ENCODE measurements at regions not wholly inside any gene's neighbourhood (a gene's known extent, or its start where the extent isn't known, plus 50 kb on each side); places are given as distances from the start of the nearest gene placed in this dataset.

DNA sequence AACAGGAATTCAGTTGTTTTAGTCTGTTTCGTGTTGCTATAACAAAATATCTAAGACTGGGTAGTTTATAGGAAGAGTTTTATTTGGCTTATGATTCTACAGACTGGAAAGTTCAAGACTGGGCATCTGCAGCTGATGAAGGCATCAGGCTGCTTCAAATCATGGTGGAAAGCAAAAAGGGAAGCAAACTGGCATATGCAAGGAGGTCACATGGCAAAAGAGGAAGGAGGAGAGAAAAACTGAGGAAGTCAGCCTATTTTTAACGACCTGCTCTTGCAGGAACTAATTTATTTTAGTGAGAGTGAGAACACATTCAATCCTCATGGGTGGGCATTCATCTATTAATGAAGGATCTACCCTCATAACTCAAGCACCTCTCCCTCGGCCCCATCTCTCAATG is 363.1 kb upstream of the HS3ST1 start:
- H3K4me2 ChIP-seq: no peak overlapping the region
- ATAC-seq: no peak
- ChIA-PET POLR2A (no interaction called here), CTCF (no interaction called here)
- 12% methylated on average over 3 of the region's 3 CpGs for WGBS (ENCODE audit: missing lambda C conversion rate)
- DNase-seq (ENCODE audit: low read depth in 1 of 2, low spot score in 1 of 2): no peak
- no peaks in the 10 kb centered on the region for H3K4me1 ChIP-seq
- H3K27ac ChIP-seq: no peak overlapping the region
- TF ChIP-seq, protein P1, sequence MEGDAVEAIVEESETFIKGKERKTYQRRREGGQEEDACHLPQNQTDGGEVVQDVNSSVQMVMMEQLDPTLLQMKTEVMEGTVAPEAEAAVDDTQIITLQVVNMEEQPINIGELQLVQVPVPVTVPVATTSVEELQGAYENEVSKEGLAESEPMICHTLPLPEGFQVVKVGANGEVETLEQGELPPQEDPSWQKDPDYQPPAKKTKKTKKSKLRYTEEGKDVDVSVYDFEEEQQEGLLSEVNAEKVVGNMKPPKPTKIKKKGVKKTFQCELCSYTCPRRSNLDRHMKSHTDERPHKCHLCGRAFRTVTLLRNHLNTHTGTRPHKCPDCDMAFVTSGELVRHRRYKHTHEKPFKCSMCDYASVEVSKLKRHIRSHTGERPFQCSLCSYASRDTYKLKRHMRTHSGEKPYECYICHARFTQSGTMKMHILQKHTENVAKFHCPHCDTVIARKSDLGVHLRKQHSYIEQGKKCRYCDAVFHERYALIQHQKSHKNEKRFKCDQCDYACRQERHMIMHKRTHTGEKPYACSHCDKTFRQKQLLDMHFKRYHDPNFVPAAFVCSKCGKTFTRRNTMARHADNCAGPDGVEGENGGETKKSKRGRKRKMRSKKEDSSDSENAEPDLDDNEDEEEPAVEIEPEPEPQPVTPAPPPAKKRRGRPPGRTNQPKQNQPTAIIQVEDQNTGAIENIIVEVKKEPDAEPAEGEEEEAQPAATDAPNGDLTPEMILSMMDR (IDR thresholded peaks at IDR 0.05): no peak
- TF ChIP-seq ZSCAN20 (CRISPR knock-in tag; IDR thresholded peaks at IDR 0.05) (no peak), RCOR1 (IDR thresholded peaks at IDR 0.05; ENCODE audit: low read depth, low read length) (no peak), RNF2 (IDR thresholded peaks at IDR 0.05; ENCODE audit: borderline replicate concordance, low read depth) (no peak), SREBF2 (IDR thresholded peaks at IDR 0.05) (no peak), FOSB (CRISPR knock-in tag; IDR thresholded peaks at IDR 0.05) (no peak), CEBPB (IDR thresholded peaks at IDR 0.05) (no peak)
- TF ChIP-seq, protein P2, sequence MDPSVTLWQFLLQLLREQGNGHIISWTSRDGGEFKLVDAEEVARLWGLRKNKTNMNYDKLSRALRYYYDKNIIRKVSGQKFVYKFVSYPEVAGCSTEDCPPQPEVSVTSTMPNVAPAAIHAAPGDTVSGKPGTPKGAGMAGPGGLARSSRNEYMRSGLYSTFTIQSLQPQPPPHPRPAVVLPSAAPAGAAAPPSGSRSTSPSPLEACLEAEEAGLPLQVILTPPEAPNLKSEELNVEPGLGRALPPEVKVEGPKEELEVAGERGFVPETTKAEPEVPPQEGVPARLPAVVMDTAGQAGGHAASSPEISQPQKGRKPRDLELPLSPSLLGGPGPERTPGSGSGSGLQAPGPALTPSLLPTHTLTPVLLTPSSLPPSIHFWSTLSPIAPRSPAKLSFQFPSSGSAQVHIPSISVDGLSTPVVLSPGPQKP (IDR thresholded peaks at IDR 0.05; ENCODE audit: low read depth, low read length): no peak
- TF ChIP-seq, protein P3, sequence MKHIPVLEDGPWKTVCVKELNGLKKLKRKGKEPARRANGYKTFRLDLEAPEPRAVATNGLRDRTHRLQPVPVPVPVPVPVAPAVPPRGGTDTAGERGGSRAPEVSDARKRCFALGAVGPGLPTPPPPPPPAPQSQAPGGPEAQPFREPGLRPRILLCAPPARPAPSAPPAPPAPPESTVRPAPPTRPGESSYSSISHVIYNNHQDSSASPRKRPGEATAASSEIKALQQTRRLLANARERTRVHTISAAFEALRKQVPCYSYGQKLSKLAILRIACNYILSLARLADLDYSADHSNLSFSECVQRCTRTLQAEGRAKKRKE (CRISPR knock-in tag; IDR thresholded peaks at IDR 0.05; ENCODE audit: low read depth): no peak
- no peaks in the 10 kb centered on the region for H3K9me3 ChIP-seq
- no peak for FAIRE-seq
- no peak overlapping the region for H3K4me3 ChIP-seq

DNA sequence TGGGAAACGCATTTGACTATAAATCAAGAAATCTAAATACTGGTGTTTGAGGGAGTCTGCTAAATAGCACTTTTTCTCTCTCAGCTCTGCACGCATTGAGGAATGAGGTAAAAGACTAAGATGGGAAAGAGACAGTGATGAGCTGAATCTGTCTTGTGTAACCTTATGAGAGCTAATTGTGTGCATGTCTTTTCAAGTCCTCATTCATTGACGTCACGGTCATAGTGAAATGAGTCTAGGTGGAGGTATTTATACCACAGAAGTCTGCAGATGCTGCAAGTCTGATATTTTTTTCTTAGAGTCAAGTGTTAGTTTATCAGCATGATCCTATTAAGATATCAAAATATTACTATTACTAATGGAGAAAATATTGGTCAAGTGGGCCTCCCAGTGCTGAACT is 361.5 kb upstream of the HS3ST1 start:
- no peak for DNase-seq (ENCODE audit: low read depth in 1 of 2, low spot score in 1 of 2)
- ChIA-PET CTCF (no interaction called here), POLR2A (no interaction called here)
- TF ChIP-seq JUNB (IDR thresholded peaks at IDR 0.05): no peak
- no peak for TF ChIP-seq CBX8 (IDR thresholded peaks at IDR 0.05)
- TF ChIP-seq CEBPB (IDR thresholded peaks at IDR 0.05): no peak
- no peak for TF ChIP-seq JUN (IDR thresholded peaks at IDR 0.05)
- TF ChIP-seq MAZ (IDR thresholded peaks at IDR 0.05; ENCODE audit: borderline replicate concordance, low read depth, low read length): no peak
- TF ChIP-seq BHLHE40 (IDR thresholded peaks at IDR 0.05; ENCODE audit: low read depth, low read length): no peak
- TF ChIP-seq EHMT2 (IDR thresholded peaks at IDR 0.05; ENCODE audit: low read depth): no peak
- Histone ChIP-seq H3K9me3 (no peaks in the 10 kb centered on the region), H3K4me1 (no peaks in the 10 kb centered on the region), H3K27ac (no peak overlapping the region), H3K4me3 (no peak overlapping the region), H3K4me2 (no peak overlapping the region)
- ATAC-seq: no peak
- FAIRE-seq: no peak
- 64% methylated on average over 4 of the region's 4 CpGs for WGBS (ENCODE audit: missing lambda C conversion rate)

DNA sequence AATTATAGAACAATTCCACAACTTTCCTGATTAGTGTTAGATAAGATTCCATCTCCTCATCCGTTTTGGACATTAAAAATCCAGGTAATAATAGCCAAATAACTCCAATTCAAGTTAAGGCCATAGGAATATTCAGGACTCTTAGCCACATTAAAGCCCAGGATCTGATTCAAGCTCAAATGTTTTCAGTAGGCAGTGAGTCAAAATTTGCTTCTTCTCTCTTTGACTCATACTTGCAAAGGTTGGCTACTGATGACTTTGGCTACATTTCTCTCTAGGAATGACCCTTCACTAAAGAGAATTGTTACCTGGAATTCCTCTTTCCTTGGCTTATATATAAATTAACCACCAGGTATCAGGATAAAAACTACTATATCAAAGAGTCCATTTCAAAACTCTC is 354.9 kb upstream of the HS3ST1 start:
- ChIA-PET CTCF (no interaction called here), POLR2A (no interaction called here)
- ATAC-seq (no peak), FAIRE-seq (no peak), DNase-seq (ENCODE audit: low read depth in 1 of 2, low spot score in 1 of 2) (no peak)
- TF ChIP-seq JUNB (IDR thresholded peaks at IDR 0.05) (no peak), MYC (IDR thresholded peaks at IDR 0.05; ENCODE audit: borderline replicate concordance, low read length) (no peak), ZNF302 (CRISPR knock-in tag; IDR thresholded peaks at IDR 0.05) (no peak), KDM1A (IDR thresholded peaks at IDR 0.05; ENCODE audit: low read depth) (no peak), NPAS2 (CRISPR knock-in tag; IDR thresholded peaks at IDR 0.05; ENCODE audit: borderline replicate concordance) (no peak), CBX2 (IDR thresholded peaks at IDR 0.05; ENCODE audit: borderline replicate concordance, low read depth) (no peak)
- TF ChIP-seq, protein P4, sequence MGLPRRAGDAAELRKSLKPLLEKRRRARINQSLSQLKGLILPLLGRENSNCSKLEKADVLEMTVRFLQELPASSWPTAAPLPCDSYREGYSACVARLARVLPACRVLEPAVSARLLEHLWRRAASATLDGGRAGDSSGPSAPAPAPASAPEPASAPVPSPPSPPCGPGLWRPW (IDR thresholded peaks at IDR 0.05): no peak
- TF ChIP-seq, protein P5, sequence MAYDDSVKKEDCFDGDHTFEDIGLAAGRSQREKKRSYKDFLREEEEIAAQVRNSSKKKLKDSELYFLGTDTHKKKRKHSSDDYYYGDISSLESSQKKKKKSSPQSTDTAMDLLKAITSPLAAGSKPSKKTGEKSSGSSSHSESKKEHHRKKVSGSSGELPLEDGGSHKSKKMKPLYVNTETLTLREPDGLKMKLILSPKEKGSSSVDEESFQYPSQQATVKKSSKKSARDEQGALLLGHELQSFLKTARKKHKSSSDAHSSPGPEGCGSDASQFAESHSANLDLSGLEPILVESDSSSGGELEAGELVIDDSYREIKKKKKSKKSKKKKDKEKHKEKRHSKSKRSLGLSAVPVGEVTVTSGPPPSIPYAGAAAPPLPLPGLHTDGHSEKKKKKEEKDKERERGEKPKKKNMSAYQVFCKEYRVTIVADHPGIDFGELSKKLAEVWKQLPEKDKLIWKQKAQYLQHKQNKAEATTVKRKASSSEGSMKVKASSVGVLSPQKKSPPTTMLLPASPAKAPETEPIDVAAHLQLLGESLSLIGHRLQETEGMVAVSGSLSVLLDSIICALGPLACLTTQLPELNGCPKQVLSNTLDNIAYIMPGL (CRISPR knock-in tag; IDR thresholded peaks at IDR 0.05; ENCODE audit: borderline replicate concordance): no peak
- no peak overlapping the region for H3K4me3 ChIP-seq
- 4% methylated on average over 1 of the region's 1 CpG for WGBS (ENCODE audit: missing lambda C conversion rate)
- no peaks in the 10 kb centered on the region for H3K9me3 ChIP-seq
- no peaks in the 10 kb centered on the region for H3K4me1 ChIP-seq
- H3K4me2 ChIP-seq: no peak overlapping the region
- H3K27ac ChIP-seq: no peak overlapping the region
